GM18511 (cell line): ENCODE measurements at regions not wholly inside any gene's neighbourhood (a gene's known extent, or its start where the extent isn't known, plus 50 kb on each side); places are given as distances from the start of the nearest gene placed in this dataset.
"Not testable (repeated sequence)": the region's sequence is repeated elsewhere in the genome, so short reads cannot be mapped to it uniquely, and the experiment has no call there.

Experiments used
- ATAC-seq: cut with Tn5 transposase; IDR thresholded peaks from one replicate; pipeline ENCODE4 v1.9.1; 2021; ENCODE audit warnings: mild to moderate bottlenecking, moderate library complexity; ENCODE audit not compliant: unreplicated experiment

- ATAC-seq, result no peak
Observed at GRCh38 chr12:25855716-25856115, 102.8 kb upstream of the RASSF8 start.

DNA sequence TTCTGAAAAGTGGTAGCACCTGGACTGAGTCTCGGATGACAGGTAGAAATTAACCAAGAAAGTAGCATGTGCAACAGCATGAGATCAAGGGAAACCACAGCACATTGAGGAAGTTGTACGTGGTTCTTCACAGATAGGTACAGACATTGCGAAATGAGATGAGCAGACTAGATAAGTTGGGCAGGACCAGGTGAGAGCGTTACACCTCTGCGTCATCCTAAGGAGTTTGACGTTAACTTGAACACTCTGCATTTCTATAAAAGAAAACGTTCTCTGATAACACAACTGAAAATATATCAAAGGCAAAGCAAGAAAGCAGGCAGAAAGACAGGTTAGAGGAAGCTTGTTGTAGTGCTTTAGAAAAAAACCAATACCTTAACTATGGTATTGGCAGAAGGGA, 98.5 kb upstream of the RASSF8 start:
- no peak for ATAC-seq

- ATAC-seq, result no peak
Observed at GRCh38 chr12:25861226-25861625, 97.3 kb upstream of the RASSF8 start.

DNA sequence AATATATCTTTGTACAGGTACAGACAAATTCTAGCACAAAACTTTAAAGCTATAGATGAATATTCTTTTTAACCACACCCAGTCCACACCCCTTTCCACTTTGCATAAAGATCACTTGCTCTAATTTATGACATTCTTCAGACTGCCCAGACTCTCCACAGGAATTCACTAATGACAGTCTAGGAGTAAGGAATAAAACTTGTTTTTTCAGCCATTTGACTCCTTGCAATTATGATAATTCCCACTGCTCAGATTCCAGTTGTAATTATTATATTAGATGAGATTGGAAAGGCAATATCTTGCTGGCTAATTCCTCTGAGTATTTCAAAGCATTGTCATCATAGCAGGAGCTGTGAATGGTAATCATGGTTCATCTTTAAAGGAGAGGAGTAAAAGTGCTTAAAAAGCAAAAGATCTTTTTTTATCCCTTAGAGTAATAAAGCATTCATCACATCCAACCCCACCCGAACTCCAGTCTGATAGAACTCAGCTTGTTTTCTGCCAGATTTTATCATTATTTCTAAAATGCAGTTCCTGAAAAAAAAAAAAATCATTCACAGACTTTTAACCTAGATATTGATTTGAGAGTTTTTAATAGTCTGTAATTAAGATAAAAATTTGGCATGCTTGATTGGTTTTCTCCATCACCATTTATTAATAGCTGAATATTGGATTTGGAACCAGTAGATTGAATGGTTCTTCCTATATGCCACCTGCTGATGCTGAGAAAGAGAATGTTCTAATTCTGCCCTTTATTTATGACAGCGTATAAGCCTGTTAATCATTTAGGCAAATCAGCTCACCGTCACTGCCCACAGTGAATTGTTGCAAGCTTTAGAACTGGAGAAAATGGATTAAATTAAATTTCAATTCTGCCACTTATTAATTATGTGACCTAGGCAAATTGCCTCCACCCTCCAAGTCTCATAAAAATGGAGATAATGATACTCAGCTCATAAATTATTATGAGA, 93.9 kb upstream of the RASSF8 start:
- no peak for ATAC-seq

DNA sequence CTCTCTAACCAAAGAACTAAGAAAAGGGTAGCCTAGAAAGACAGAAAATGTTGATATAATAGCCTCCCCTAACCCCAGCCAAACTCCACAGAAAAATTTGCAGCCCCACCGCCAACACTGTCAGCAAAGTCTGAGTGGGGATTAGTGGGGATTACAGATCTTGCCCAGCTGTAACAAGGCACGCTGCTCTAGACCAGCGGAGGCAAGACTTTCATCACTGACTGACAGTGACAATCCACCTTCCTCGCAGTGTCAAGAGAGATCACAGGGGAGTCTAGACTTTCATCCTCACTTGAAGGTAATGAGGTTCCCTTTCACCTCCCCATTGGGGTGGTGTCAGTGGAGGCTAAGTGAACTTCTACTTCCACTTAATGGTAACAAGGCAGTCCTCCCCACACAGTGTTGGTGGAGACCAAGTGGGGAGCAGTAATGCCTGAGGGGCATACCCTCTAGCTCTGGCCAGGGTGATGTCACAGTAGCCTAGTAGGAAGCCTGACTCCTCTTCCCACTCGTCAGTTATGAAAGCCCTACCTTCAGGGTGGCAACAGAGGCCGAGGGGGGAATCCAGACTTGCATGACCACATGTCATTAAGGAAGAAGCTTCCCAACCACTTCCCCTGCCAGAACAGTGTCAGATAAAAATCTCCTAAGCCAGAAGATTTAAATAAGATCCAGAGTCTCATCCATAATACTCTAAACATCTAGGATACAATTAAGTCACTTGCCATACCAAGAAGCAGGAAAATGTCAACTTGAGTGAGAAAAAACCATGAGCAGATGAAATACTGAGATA, 91.7 kb upstream of the RASSF8 start:
- no peak for ATAC-seq

DNA sequence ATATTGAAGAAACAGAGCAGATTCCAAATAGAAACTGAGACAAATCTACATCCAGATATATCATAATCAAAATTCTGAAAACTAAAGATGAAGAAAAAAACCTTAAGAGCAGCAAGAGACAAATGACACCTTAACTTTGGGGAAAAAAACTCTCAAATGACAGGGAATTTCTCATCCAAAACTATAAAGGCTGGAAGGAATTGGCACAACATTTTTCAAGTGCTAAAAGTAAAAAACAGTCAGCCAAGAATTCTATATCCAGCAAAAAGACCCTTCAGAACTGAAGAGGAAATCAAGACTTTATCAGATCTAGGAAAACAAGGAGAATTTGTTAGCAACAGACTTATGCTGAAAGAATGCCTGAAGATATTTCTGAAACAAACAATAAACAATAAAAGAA, 90.3 kb upstream of the RASSF8 start:
- ATAC-seq, result no peak

DNA sequence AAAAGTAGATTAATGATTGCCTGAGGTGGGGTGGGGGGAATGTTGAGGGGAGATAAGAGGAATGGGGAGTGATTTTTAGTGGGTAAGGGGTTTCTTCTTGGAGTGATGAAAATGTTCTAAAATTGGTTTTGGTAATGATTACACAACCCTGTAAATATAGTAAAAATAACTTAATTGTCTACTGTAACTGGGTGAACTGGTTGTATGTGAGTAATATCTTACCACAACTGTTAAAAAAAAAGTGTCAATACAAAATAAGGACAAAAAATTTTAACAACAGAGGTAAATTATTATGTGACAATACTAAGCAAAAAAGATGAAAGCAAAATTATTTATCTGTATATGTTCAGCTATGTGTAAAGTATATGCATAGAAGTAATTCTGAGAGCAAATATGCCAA, 86.3 kb upstream of the RASSF8 start:
- ATAC-seq, result no peak

GRCh38 chr12:25875661-25876060, 82.8 kb upstream of the RASSF8 start:
- no peak for ATAC-seq

DNA sequence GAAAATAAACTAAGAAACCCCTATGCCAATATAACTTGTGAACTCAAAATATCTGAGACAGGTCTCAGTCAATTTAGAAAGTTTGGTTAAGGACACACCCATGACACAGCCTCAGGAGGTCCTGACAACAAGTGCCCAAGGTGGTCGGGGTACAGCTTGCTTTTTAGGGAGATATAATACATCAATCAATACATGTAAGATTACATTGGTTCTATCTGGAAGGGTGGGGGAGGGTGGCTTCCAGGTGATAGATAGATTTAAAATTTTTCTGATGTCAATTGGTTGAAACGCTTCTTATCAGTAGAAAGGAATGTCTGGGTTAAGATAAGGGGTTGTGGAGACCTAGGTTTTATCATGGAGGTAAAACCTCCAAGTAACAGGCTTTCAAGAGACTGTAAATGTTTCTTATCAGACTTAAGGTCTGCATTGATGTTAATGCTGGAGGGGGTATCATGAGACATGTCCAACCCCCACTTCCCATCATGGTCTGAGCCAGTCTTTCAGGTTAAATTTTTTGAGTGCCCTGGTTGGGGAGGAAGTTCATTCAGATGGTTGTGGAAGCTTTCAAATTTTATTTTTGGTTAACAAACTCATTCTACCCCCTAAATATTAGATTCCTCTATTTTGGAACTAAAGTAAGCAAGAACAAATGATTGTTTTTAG, 82.0 kb upstream of the RASSF8 start:
- no peak for ATAC-seq

DNA sequence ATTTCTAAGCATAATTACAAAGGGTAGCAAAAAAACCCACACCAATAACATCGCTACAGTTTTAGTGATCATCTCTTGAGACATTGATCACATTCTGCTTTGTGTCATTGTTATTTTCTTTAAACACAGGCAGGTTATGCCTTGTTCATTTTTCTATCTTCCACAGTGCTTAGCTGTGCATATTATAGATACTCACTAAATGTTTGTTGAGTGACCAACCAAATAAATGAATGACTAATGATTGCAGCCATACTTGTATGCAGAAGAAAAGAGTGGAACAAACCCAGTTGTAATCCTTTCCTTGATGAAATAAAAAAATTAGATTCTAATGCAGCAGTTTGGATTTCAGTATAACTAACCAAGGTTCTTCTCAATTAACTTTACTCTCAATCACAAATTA, 81.0 kb upstream of the RASSF8 start:
- no peak for ATAC-seq

GRCh38 chr12:25882266-25882665, 76.2 kb upstream of the RASSF8 start:
- ATAC-seq, result no peak

GRCh38 chr12:25883026-25883916, 75.2 kb upstream of the RASSF8 start:
- no peak for ATAC-seq

DNA sequence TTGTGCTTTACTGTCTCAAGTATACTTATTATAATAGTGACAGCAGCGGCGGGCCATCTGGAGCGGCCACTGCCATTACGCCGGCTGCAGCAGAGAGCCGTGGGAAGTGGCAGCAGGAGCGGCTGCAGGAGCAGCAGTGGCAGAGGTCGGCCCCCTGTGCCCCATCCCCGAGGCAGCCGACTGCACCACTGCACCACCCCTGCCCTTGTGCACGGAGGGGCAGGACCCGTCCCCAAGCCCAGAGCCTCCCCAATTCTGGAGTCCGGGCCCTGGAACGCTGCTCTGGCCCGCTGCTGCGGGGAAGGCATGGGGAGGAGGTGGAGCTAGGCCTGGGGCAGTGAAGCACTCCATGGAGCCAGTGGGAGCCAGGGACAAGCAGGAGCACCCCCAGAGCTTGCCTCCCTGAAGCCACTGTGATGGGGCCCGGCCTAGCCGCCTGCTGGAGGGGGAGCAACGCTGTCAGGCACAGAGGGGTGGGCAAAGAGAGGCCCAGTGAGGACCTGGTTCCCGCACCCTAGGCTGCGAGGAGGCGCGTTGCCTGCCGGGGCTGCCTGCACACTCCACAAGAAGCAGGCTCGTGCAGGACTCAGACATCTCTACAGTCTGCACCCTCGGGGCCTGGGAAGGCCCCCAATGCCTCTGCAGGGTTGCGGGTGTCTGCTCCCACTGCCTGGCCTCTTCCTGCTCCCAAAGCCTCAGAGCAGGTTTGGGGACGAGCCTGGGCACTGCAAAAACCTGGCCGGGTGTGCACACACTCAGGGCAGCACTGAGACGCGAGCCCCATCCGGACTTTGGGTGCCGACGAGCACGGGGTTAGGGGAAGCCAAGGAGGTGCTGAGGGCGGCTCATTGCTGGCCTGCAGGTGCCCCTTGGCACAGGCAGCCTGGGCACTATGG, 74.2 kb upstream of the RASSF8 start:
- ATAC-seq, result no peak

GRCh38 chr12:25884920-25885234, 73.6 kb upstream of the RASSF8 start:
- no peak for ATAC-seq

DNA sequence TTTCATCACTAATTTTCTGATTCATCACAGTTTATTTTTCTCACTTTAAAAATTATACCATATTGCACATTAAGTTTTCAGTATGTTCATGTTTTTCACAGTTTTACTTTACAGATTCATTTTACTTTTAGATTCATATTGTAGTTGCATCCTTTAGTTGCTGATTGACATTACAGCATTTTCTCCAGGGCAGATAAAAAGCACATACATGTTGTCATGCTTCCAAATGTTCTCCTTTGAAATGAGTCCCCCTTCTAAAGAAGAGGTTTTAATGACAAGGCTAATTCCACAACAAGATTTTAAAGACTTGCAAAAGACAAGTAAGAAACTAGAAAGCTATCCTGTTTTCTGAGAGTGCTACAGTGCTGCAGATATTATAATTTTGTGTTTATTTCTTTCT, 72.1 kb upstream of the RASSF8 start:
- ATAC-seq, result no peak

GRCh38 chr12:25887367-25887766, 71.1 kb upstream of the RASSF8 start:
- no peak for ATAC-seq

DNA sequence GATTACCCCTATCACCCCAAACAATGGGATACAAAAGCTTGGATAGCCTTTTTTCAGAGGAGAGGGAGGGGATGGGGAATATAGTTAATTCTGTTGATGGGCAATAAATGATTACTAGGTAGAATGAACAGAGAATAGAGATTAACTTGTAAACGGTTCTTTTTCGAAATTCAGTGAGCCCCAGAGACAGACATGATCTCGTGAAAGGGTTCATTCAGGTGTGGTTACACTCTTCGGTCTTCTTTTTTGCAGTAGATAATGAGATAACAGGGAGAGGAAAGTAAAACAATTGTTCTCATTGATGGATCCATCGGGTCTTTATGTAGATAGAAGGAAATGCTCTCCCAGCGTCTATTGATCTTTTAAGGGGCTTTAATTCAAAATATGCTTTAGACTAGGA, 69.3 kb upstream of the RASSF8 start:
- no peak for ATAC-seq

GRCh38 chr12:25891095-25891494, 67.4 kb upstream of the RASSF8 start:
- not testable (repeated sequence) for ATAC-seq

DNA sequence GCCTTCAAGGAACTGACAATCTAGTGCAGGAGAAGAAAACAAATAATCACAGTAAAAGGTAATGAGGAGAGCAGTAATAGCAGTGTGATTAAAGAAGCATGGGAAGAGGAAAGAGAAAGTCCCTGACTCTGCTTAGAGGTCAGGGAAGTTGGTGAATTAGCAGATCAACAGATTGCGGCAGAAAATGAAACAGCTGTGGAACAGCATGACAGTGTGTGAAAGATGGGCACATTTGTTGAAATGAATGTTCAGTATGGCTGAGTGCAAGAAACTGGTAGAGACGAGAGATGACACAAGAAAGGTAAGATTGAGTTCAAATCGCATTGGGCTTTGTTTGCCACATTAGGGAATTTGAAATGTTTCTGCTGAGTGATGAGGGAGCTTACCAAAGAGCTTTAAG, 63.7 kb upstream of the RASSF8 start:
- no peak for ATAC-seq

- no peak for ATAC-seq
Observed at GRCh38 chr12:25896981-25897380, 61.5 kb upstream of the RASSF8 start.
